ENCODE measurements at regions not wholly inside any gene's neighbourhood (a gene's known extent, or its start where the extent isn't known, plus 50 kb on each side); places are given as distances from the start of the nearest gene placed in this dataset.
"Not testable (repeated sequence)": the region's sequence is repeated elsewhere in the genome, so short reads cannot be mapped to it uniquely, and the experiment has no call there.

DNA sequence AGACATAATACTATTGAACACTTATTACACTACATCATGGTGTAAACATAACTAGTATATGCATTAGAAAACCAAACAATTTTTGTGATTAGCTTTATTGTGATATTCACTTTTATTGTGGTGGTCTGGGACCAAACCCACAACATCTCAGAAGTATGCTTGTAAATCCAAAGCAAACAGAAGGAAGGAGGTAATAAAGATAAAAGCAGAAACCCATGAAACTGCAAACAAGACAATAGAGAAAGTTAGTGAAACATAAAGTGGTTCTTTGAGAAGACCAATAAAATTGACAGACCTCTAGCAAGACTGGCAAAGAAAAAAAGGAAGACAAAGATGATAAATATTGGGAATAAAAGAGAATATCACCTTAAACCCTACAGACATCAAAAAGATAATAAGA is 268.3 kb downstream of the RPAP3 start:
- no peak overlapping the region for H3K4me2 ChIP-seq
- no peaks in the 10 kb centered on the region for H3K27me3 ChIP-seq (ENCODE audit: insufficient read depth)
- ChIA-PET POLR2A (no interaction called here), CTCF (no interaction called here)
- H3K36me3 ChIP-seq (replicated peaks in 1 of 2; ENCODE audit: control insufficient read depth in 1 of 2, insufficient read depth in 2 of 2, low read length in 1 of 2) = no peaks in the 10 kb centered on the region
- no peaks in the 10 kb centered on the region for H3K4me1 ChIP-seq (ENCODE audit: control insufficient read depth in 1 of 2, insufficient read depth in 2 of 2, low read depth in 1 of 2, low read length in 1 of 2)
- no peaks in the 10 kb centered on the region; the same call in 1 of the 2 replicates for H3K9me3 ChIP-seq
- H3K79me2 ChIP-seq (ENCODE audit: insufficient read depth) = no peaks in the 10 kb centered on the region
- TF ChIP-seq JUND (IDR thresholded peaks at IDR 0.05) = no peak
- no peak for TF ChIP-seq RAD21 (IDR thresholded peaks at IDR 0.05; ENCODE audit: low read length)
- TF ChIP-seq RFX5 (IDR thresholded peaks at IDR 0.05; ENCODE audit: low read length) = no peak
- no peak overlapping the region for H3K4me3 ChIP-seq (ENCODE audit: low read depth in 2 of 2, low read length in 1 of 2)
- no peaks in the 10 kb centered on the region for H3K9me2 ChIP-seq
- H3F3A ChIP-seq (replicated peaks; ENCODE audit: insufficient read depth) = no peaks in the 10 kb centered on the region
- no peak overlapping the region for H3K9ac ChIP-seq
- no peak overlapping the region for H3K27ac ChIP-seq (ENCODE audit: low read depth in 2 of 2, low read length in 1 of 2)
- H2AFZ ChIP-seq (ENCODE audit: low read depth) = no peak overlapping the region
- H4K20me1 ChIP-seq (ENCODE audit: insufficient read depth) = no peaks in the 10 kb centered on the region
- DNase-seq = no peak

DNA sequence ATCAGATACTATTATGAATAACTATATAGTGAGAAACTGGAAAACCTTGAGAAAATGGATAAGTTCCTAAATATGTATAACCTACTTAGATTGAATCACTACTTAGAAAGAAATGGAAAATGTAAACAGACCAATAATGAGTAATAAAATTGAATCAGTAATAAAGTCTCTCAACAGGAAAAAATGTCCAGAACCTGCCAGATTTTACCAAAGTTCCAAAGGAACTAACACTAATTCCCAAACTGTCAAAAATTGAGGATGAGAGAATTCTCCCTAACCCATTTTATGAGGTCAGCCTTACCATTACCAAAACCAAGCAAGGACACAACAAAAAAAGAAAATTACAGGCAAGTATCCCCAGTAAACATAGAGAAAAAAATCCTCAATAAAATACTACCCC is 272.0 kb downstream of the RPAP3 start:
- no peak overlapping the region for H2AFZ ChIP-seq (ENCODE audit: low read depth)
- no peaks in the 10 kb centered on the region for H3K9me2 ChIP-seq
- H3K4me3 ChIP-seq (ENCODE audit: low read depth in 2 of 2, low read length in 1 of 2) = no peak overlapping the region
- ChIA-PET POLR2A (no interaction called here), CTCF (no interaction called here)
- H3K79me2 ChIP-seq (ENCODE audit: insufficient read depth) = no peaks in the 10 kb centered on the region
- no peaks in the 10 kb centered on the region for H4K20me1 ChIP-seq (ENCODE audit: insufficient read depth)
- H3F3A ChIP-seq (replicated peaks; ENCODE audit: insufficient read depth) = no peaks in the 10 kb centered on the region
- H3K4me1 ChIP-seq (ENCODE audit: control insufficient read depth in 1 of 2, insufficient read depth in 2 of 2, low read depth in 1 of 2, low read length in 1 of 2) = no peaks in the 10 kb centered on the region
- H3K4me2 ChIP-seq = no peak overlapping the region
- no peak for TF ChIP-seq NRF1 (IDR thresholded peaks at IDR 0.05; ENCODE audit: low read depth, low read length)
- no peak for TF ChIP-seq EP300 (IDR thresholded peaks at IDR 0.05; ENCODE audit: borderline replicate concordance in 1 of 2, low read depth in 1 of 2, low read length in 1 of 2)
- TF ChIP-seq, protein P1, sequence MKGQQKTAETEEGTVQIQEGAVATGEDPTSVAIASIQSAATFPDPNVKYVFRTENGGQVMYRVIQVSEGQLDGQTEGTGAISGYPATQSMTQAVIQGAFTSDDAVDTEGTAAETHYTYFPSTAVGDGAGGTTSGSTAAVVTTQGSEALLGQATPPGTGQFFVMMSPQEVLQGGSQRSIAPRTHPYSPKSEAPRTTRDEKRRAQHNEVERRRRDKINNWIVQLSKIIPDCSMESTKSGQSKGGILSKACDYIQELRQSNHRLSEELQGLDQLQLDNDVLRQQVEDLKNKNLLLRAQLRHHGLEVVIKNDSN (IDR thresholded peaks at IDR 0.05; ENCODE audit: borderline replicate concordance, low read depth) = no peak
- TF ChIP-seq TAF1 (IDR thresholded peaks at IDR 0.05; ENCODE audit: borderline replicate concordance, low read depth, low read length) = no peak
- H3K27me3 ChIP-seq (ENCODE audit: insufficient read depth) = no peaks in the 10 kb centered on the region
- no peak overlapping the region for H3K27ac ChIP-seq (ENCODE audit: low read depth in 2 of 2, low read length in 1 of 2)
- DNase-seq = no peak
- H3K9me3 ChIP-seq = no peaks in the 10 kb centered on the region; the same call in 1 of the 2 replicates
- H3K9ac ChIP-seq = no peak overlapping the region
- H3K36me3 ChIP-seq (replicated peaks in 1 of 2; ENCODE audit: control insufficient read depth in 1 of 2, insufficient read depth in 2 of 2, low read length in 1 of 2) = no peaks in the 10 kb centered on the region

DNA sequence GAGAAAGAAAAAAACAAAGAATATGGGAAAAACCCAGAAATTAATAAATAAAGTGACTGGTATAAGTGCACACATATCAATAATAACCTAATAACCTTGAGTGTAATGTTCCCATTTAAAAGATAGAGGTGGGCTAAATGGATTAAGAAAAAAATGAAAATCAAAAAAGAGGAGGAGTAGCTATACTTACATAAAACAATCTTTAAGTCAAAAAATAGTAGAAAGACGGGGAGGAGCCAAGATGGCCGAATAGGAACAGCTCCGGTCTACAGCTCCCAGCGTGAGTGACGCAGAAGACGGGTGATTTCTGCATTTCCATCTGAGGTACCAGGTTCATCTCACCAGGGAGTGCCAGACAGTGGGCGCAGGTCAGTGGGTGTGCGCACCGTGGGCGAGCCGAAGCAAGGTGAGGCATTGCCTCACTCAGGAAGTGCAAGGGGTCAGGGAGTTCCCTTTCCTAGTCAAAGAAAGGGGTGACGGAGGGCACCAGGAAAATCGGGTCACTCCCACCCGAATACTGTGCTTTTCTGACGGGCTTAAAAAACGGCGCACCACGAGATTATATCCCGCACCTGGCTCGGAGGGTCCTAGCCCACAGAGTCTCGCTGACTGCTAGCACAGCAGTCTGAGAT is 279.0 kb downstream of the RPAP3 start:
- H4K20me1 ChIP-seq (ENCODE audit: insufficient read depth); H3K27me3 ChIP-seq (ENCODE audit: insufficient read depth); H2AFZ ChIP-seq (ENCODE audit: low read depth); H3K9me2 ChIP-seq; H3K4me3 ChIP-seq (ENCODE audit: low read depth in 2 of 2, low read length in 1 of 2); H3K4me2 ChIP-seq; H3K9ac ChIP-seq; H3K27ac ChIP-seq (ENCODE audit: low read depth in 2 of 2, low read length in 1 of 2); DNase-seq; POLR2A ChIA-PET; H3K36me3 ChIP-seq (replicated peaks in 1 of 2; ENCODE audit: control insufficient read depth in 1 of 2, insufficient read depth in 2 of 2, low read length in 1 of 2); H3K9me3 ChIP-seq; H3K4me1 ChIP-seq (ENCODE audit: control insufficient read depth in 1 of 2, insufficient read depth in 2 of 2, low read depth in 1 of 2, low read length in 1 of 2); CTCF ChIA-PET; H3F3A ChIP-seq (replicated peaks; ENCODE audit: insufficient read depth); H3K79me2 ChIP-seq (ENCODE audit: insufficient read depth): not testable (repeated sequence)
- WGBS (ENCODE audit: low lambda C conversion rate) = 49% methylated on average over 11 of the region's 21 CpGs

Data from SK-N-SH (cell line).